ENCODE measurements at regions not wholly inside any gene's neighbourhood (a gene's known extent, or its start where the extent isn't known, plus 50 kb on each side); places are given as distances from the start of the nearest gene placed in this dataset.
"Not testable (repeated sequence)": the region's sequence is repeated elsewhere in the genome, so short reads cannot be mapped to it uniquely, and the experiment has no call there.

DNA sequence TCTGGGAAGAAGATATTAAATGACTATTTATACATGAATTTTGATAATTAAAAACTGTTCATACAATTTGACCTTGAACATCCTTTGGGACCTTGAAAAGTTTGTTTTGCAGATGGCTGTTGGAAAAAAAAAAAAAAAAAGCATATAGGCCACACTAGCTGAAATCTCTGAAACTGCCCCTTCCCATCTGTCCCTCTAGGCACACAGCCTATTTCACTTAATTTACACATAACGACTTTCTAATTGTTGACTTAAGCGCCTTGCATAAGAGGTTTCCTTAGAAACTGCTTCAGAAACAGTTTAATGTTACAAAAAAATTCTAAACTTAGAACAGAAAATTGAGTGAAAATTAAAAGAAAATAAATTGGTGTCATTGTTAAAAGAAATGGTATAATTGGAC, 131.0 kb downstream of the COX18 start:
- DNase-seq = no peak

DNA sequence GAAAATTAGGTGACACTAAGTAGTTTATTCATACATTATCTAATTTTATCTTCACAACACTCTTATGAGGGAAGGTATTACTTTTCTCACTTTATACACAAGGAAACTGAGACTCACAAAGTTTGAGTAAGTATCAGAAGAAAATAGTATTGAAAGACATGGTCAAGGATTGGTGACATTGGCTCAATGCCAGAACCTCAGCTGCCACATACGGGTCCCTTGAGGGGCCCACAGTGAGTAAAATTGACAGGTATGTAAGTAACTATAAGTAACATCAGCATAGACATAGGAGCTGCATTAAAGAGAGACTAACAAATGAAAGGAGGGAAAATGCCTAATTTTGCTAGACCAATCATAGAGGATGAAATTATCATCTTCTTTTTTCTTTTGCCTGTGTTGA, 134.1 kb downstream of the COX18 start:
- DNase-seq = no peak

DNA sequence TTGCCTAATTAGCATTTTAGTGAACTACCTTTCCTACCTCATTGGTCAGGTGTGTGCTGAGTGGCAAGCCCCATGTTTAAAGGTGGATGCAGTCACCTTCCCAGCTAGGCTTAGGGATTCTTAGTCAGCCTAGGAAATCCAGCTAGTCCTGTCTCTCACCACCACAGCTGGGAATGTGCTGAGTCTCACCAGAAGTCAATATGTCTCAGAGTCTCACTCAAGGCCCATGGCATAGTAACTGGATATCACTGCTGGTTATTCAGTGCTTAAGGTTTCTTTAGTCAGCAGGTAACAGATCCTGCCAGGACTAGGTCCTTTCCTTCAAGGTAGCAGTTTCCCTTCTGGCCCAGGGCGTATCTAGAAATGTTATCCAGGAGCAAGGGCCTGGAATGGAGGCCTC, 136.5 kb downstream of the COX18 start:
- DNase-seq = no peak

DNA sequence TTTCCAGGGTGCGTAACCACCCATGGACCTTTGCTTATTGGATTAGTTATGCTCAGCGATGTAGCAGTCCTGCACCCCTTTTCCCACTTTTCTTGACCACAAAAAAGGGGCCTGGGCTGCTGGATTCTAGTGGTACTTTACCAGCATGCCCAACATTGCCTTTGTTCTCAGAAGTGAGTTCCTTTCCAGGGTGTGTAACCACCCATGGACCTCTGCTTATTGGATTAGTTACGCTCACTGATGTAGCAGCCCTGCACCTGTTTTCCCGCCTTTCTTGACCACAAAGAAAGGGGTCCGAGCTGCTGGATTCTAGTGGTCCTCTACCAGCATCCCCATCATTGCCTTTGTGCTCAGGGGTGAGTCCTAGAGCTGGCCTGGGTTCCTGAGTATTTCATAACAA, 138.2 kb downstream of the COX18 start:
- DNase-seq = no peak

DNA sequence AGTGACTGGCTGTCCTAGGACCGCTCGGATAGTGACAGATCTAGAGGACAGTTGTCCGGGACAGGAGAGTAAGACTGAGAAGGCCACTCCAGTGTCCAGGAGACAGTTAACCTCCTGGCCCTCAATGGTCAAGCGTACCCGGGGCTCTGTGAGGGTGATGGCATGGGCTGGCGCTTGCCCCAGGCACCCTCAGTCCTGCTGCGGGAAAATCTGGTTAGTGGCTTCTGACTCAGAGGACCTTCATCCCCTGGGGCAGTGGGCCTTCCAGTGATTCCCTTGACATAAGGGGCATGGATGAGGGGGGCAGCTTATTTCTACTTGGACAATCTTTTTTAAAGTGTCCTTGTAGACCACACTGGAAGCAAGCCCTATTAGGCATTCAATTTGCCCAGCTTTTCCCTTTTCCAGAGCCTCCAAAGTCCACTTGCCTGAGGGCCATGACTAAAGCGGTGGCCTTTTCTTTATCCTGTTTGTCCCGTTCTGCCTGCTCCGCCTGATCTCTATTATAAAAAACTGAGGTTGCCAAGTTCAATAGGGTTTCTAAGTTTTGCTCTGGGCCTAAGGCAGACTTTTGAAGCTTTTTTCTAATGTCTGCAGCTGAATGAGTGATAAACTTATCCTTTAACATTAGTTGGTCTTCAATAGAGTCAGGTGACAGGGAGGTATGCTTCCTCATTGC, 139.8 kb downstream of the COX18 start:
- DNase-seq = not testable (repeated sequence)

DNA sequence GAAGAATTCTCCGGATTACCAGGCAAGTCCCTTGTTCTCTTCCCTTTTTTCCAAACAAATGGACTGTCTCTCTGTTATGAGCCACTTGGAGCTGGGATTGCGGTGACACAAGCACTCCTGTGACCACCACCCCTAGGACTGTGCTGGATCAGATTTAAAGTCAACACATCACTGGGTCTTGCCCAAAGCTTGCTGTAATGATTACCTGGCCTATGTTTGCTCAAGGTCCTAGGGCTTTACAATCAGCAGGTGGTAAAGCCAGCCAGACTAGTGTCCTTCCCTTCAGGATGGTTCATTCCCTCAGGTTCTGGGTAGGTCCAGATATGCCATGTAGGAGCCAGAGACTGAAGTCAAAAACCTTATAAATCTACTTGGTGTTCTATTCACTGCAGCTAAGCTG, 144.7 kb downstream of the COX18 start:
- DNase-seq = no peak

DNA sequence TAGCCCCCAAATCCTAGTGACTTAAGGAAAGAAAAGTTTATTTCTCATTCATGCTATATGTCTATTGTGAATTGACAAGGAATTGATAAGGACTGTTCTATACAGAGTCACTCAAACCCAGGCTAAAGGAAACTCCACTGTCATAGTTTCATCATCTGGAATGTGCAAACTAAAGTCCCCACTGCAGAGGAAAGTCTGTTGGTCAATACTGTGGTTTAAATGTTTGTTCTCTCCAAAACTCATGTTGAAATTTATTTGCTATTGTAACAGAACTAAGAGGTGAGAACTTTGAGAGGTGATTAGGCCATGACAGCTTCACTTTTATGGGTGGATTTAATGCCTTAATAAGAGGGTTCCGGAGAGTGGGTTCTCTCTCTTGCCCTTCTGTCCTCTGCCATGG, 149.6 kb downstream of the COX18 start:
- DNase-seq = no peak

DNA sequence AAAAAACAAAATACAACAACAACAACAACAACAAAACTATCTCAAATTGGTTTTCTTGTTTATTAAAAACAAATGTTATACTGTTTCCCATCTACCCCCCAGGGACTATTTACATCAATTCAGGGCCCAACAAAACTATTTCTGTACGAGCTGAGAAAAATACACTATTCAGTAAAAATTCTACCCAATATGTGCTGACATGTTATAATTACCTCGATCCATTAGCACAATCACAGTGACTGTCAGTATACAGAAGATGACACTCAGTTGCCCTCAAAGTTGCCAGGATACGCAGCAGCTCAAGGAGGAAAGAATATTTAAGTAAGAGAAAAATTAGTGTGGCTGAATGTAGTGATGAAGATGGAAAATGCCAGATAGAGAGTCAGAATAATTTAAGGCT, 150.1 kb downstream of the COX18 start:
- DNase-seq = no peak

DNA sequence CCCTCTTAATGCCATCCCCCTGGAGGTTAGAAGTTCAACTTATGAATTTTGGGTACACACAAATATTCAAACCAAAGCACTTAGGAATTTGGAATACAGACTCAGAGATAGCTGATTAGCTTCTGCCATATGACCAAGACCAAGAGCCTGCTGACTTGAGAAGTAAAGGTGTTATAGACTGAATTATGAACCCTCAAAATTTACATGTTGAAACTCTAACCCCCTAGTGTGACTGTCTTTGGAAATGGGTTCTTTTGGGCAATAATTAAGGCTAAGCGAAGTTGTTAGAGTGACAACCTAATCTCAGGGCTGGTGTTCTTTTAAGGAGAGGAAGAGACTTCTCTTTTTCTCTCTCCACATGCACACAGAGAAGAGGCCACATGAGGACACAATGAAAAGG, 151.2 kb downstream of the COX18 start:
- no peak for DNase-seq

DNA sequence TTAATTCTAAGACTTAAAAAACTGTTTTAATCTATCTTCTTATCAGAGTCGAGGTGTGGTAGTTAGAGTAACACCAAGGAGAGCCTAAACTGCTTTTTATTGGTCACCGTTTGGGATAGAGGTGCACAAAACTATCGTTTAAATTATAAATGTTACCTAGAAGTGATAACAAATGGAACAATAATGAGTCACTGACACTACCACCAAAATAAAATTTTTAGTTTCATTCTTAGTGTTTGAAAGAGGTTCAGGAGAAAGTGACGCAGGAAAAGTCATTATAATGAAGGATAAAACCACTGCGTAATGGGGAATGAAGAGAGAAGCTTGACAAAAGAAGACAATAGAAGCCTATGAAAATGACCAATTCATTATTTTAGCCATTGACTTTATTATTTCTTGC, 158.2 kb downstream of the COX18 start:
- no peak for DNase-seq

DNA sequence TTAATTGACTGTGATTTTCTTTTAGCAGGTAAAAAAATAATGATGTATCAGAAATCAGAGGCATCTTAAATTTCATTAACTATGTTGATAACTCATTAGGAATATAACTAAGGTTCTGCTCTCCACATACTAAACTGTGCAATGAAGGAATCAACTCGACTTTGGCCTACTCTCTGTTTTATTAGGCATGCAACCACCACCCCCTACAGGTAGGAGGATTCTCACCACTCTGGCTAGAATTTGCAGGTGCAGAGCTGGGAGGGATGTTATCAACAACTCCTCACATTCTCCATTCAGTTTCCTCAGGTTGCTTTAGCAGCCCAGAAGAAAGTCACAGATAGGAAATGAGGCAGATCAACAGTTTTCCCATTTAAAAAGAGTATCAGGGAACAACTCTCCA, 160.1 kb downstream of the COX18 start:
- no peak for DNase-seq

DNA sequence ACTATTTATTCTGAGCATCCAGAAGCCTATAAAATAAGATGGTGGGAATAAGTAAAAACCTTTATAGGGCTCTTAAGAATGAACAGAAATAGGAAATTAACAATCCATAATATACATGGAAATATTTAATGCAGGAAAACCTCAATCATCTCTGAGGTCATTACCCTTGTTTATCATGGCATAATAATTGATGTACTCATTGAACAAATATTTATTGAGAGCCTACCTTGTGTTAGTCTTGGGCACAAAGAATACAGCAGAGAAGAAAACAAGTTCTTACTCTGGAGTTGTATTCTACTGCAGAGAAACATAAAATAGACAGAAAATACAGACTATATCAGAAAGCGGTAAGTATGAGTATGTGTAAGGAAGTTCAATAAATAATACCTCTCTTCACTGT, 167.2 kb downstream of the COX18 start:
- DNase-seq = no peak

DNA sequence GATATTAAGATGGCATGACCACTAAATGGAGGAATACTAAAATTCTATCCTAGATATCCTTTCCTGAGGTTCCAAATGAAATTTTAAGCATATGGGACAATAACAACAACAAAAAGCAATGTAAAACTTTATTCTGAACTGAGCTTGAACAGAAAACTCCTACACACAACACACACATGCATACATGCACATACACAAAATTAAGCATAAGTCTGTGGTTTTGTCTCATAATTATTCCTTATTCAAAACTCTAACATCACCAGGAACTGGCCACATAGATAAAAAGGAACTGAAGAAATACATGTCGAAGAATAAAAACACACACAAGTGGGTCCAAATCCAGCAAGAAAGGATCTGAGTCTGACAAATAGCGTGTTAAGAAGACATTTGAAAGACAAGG, 168.0 kb downstream of the COX18 start:
- DNase-seq = no peak

DNA sequence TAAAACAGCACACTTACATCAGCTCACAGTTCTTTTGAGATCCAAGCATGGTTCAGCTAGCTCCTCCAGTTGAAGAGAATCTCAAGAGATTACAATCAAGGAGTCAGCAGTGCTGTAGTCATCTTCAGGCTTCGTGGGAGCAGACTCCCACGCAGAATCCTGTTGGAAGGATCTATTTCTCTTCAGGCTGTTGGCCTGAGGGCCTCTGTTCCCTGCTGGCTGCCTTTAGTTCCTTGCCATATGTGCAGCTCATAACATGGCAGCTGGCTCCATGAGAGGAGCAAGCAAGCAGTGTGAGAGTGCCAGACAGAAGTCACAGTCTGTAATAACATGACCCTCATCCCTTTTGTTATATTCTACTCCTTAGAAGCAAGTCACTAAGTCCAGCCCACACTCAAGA, 168.6 kb downstream of the COX18 start:
- no peak for DNase-seq

DNA sequence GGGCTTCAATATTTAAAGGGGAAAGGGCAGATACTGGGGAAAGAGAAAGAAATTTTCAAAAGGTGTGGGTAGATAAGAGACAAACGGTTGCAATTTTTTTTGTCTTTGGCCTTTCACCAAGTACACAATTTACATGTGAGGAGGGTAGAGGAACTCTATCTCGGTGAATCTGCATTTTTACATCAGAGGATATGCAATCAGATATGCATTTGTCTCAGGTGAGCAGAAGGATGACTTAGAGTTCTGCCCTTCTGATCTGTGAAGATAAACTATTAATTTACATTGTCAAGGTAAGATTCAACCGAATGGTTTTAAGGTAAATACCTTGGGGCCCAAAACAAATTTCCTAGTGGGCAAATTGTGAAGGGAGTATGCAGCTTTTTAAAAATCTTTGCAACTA, 169.9 kb downstream of the COX18 start:
- DNase-seq = no peak

DNA sequence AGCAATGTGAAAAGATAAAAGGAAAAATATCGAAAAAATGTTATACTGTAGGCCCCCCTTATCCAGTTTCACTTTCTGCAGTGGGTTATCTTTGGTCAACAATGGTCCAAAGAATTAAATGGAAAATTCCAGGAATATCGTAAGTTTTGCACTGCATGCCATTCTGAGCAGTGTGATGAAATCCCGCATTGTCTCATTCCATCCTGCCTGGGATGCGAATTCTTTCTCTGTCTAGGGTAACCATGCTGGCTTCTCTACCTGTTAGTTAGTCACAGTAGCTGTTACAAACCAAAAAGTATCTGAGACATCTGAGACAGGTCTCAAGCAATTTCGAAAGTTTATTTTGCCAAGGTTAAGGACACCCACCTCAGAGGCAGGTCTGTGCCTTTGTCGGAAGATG, 170.3 kb downstream of the COX18 start:
- no peak for DNase-seq

DNA sequence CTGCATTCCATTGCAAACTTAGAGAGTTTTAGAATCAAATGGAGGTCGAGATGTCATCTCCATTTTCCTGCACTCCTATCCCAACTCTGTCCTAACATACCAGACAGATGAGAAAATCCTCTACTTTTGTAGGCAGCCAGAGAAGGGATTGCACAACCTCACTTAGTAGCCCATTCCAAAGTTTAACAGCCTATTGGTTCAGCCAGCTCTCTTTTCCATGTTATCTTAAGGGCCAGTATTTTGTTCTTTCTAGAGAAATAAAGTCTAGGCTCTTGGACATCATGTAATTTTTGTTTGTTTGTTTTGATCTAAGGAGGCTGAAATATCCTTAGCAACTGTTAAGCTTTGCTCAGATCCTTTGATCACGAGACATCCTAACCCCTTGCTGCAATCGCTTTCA, 173.0 kb downstream of the COX18 start:
- DNase-seq = no peak

DNA sequence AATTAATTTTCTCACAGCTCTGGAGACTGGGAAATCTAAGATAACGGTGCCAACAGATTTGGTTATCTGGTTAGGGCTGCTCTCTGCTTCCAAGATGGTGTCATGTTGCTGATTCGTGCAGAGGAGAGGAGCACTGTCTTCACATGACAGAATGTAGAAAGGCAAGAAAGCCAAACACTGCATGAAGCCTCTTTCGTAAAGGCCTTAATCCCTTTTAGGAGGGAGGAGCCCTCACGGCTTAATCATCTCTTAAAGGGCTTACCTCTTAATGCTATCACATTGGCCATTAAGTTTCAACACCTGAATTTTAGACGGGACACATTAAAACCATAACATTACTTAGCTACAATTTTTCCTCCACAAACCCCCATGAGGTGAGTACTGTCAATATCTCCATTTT, 174.1 kb downstream of the COX18 start:
- no peak for DNase-seq

DNA sequence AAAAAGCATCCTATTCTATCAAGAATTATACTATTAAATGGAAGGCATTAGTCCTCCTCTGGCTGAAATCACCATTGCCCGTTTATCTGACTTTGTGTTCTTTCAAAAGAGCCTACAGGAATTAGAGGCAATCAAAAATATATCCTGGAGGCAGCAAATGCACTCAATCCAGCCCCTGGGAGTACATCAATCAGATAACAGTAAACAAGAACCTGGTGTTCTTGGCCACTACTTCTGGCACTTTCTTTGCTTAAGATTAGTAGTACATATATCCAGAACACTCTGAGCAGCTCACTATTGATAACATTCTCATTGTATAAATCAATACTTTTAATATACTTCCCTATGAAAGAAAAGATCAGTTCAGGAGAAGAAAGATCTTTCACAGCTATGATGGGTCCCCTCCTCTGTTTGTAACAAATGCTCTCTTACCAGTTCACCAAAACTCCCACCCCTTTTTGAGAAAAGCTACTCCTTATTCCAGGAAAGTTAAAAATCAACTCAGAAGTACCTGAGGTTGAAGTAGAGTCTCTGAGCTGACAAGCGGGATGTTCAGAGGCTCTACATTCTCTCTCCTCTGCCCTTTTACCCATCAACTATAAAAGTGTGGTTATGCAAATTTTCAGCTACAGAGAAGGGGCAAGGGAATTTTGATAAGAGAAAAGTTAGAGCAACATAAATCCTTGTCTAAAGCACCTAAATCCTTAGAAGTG, 176.0 kb downstream of the COX18 start:
- DNase-seq = no peak

DNA sequence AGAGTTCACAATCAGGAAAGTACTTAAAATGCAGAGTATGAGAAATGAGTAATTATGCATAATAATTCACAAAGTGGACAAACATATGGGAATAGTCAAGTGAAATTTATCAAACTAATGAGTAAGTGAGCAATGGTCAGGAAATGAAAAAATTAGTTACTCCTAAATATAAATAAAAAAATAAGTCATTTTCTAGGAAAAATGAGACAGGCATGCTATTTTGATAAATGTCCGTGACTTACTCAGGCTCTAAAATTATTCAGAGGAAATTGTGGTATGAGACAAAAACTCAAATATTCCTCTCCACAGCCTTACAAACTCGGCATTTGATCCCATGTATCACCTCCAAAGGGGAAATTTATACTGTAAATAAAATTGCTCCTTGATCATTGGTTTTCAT, 181.2 kb downstream of the COX18 start:
- DNase-seq = no peak

DNA sequence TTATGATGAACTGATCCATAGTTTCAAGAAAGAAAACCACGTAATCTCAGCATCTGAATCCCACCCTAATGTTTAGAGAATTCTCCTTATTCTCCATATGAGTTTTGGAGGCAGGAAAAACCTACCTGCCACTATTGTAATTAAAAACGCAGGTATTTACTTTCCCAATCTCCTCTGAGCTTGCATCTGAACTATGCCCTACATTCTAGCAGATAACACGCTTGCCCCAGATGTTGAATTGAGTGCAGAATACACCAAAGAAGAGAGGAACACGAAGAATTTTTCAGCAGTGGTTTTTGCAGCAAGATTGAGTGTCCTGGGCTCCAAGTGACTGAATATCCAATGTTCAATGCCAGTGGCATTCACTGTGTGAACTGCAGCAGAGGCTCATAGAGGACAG, 182.4 kb downstream of the COX18 start:
- DNase-seq = no peak

DNA sequence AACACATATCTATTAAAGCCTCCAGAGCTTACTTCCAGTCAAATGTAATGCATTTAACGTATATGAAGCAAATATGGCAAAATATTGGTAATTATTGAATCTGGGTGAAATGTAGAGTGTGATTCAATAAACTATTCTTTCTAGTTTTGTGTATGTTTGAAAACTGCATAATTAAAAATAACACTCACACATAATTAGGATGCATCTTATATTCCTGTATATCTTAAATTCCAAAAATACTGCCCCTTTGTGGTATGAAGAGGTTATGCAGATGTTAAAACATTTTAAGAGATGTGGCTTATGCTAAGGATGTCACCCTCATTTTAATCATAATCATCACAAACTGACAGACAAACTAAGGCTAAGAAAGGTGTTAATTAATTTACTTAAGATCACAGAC, 182.9 kb downstream of the COX18 start:
- no peak for DNase-seq

DNA sequence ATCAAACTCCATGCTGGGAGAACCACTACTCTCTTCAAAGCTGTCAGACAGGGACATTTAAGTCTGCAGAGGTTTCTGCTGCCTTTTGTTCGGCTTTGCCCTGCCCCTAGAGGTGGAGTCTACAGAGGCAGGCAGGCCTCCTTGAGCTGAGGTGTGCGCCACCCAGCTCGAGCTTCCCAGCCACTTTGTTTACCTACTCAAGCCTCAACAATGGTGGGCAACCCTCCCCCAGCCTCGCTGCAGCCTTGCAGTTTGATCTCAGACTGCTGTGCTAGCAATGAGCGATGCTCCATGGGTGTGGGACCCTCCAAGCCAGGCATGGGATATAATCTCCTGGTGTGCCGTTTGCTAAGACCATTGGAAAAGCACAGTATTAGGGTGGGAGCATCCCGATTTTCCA, 185.3 kb downstream of the COX18 start:
- not testable (repeated sequence) for DNase-seq

DNA sequence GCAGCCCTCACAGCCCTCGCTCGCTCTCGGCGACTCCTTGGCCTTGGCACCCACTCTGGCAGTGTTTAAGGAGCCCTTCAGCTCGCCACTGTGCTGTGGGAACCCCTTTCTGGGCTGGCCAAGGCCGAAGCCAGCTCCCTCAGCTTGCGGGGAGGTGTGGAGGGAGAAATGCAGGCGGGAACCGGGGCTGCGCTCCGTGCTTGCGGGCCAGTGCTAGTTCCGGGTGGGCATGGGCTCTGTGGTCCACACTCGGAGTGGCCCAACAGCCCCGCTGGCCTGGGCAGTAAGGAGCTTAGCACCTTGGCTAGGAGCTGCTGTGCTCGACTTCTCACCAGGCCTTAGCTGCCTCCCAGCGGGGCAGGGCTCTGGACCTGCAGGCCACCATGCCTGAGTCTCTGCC, 192.6 kb downstream of the COX18 start:
- DNase-seq = no peak

DNA sequence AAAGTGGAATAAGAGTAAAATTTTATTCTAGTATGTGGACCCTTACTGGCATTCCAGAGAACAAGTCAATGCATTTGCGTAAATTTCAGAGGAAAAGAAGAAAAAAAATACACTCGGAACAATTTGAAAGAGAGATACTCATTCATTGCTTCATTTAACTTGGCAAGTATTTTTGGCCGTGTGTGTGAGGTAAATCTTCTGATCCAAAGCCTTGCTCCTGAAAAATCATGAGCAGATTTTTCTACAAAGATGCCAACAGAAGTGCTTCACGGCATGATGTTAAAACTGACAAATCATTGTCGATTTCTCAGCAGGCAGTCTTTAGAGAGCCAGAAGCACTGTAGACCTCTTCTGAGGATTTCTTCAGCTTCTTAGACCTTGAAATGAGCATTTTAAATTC, 194.0 kb downstream of the COX18 start:
- DNase-seq = no peak

Data from activated CD4-positive, alpha-beta T cell treated with anti-CD3 and anti-CD28 coated beads for 4 hours (primary cell).